ENCODE measurements at regions not wholly inside any gene's neighbourhood (a gene's known extent, or its start where the extent isn't known, plus 50 kb on each side); places are given as distances from the start of the nearest gene placed in this dataset.

DNA sequence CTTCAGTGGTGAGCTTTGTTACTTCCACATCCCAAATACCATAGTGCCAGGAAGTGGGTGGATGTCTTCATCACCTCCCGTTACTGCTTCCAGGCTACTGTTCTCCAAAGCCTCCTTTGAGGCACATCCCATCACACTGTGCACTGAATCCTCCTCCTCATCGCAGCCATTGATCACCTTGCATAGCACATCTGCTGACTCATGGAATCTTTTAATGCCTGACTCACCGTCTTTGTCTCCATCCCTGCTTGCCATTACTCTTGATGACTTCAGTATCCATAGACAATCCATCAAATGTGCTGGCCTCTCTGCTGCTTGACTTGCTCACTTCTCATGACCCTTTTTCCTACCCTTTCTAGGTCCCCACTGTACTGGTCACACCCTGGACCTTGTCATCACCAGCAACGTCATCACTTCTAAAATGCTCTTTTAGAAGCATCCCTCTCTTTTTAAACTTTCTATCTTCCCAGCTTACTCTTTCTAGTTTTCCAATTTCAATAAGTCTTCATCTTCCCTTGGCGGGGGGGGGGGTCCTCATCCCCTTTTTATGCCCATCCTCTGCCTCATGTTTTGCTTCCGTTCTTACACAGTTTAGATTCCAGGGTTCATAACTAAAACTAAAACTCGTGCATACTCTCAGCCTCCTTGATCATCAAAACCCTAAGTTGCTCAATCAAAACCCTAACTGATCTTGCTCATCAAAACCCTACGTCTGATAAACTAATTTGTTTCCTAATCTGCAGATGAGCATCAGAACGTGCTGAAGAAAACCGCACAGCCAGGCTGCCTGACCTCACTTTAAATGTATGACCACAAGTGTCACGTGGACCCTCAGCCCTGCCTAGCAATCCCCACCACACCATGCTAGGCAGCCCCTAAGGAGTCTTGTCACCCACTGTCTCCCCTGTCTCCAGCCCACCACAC is 289.7 kb upstream of the ZFHX3 start:
- FAIRE-seq (no peak), DNase-seq (ENCODE audit: low read depth) (no peak)
- H3K27me3 ChIP-seq (ENCODE audit: control insufficient read depth, insufficient read depth, low read length): no peaks in the 10 kb centered on the region
- TF ChIP-seq, protein P1, sequence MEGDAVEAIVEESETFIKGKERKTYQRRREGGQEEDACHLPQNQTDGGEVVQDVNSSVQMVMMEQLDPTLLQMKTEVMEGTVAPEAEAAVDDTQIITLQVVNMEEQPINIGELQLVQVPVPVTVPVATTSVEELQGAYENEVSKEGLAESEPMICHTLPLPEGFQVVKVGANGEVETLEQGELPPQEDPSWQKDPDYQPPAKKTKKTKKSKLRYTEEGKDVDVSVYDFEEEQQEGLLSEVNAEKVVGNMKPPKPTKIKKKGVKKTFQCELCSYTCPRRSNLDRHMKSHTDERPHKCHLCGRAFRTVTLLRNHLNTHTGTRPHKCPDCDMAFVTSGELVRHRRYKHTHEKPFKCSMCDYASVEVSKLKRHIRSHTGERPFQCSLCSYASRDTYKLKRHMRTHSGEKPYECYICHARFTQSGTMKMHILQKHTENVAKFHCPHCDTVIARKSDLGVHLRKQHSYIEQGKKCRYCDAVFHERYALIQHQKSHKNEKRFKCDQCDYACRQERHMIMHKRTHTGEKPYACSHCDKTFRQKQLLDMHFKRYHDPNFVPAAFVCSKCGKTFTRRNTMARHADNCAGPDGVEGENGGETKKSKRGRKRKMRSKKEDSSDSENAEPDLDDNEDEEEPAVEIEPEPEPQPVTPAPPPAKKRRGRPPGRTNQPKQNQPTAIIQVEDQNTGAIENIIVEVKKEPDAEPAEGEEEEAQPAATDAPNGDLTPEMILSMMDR (IDR thresholded peaks at IDR 0.05; ENCODE audit: insufficient read depth, low read length, severe bottlenecking): no peak
- no peaks in the 10 kb centered on the region for H3K36me3 ChIP-seq (ENCODE audit: control insufficient read depth, insufficient read depth, low read length)
- no peak overlapping the region for H3K4me3 ChIP-seq (ENCODE audit: low read depth, low read length)

DNA sequence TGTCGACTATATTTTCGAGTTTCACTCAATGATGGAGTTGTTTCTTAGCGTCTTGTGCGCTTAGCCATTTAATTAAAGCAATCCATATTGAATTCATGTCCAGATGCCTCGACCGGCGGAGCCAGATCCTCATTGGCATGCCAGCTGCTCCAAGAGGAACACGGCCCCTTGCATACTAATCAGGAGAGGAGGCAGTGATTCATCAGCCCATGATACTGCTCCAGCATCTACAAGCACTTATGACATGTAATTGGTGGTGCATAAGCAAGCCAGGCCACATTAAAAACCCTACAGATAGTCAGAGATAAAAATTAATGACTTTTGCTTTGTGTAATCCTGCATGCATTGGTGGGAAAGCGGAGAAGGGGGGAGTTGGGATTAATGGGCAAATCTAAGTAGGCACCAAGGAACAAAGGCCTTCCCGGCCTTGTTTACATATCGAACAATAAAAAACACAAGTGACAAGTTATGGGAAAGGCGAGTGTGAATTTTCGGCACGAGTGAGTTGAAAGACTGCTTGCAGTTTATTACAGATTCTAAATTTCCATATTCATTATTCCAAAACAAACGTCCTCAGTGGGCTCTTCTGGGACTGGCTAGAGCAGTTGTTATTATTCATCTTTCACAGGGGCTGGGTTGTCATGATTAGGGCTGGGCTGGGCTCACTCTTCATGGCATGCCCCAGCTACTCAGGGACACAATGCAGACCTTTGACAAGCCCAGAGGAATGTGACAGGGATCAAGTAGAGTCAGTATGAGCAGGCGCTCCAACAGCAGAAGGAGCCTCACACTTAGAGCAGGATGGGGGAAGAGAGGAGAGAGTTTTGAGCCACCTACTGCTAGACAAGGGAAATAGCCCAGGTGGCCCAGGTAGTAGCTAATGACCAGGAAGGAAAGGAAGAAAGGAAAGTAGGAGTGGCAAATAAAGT is 281.7 kb upstream of the ZFHX3 start:
- H3K36me3 ChIP-seq (ENCODE audit: control insufficient read depth, insufficient read depth, low read length): no peaks in the 10 kb centered on the region
- no peak overlapping the region for H3K4me3 ChIP-seq (ENCODE audit: low read depth, low read length)
- H3K27me3 ChIP-seq (ENCODE audit: control insufficient read depth, insufficient read depth, low read length): no peaks in the 10 kb centered on the region
- TF ChIP-seq, protein P1 (IDR thresholded peaks at IDR 0.05; ENCODE audit: insufficient read depth, low read length, severe bottlenecking): no peak
- DNase-seq (ENCODE audit: low read depth) (no peak), FAIRE-seq (peak; percentile 66)

DNA sequence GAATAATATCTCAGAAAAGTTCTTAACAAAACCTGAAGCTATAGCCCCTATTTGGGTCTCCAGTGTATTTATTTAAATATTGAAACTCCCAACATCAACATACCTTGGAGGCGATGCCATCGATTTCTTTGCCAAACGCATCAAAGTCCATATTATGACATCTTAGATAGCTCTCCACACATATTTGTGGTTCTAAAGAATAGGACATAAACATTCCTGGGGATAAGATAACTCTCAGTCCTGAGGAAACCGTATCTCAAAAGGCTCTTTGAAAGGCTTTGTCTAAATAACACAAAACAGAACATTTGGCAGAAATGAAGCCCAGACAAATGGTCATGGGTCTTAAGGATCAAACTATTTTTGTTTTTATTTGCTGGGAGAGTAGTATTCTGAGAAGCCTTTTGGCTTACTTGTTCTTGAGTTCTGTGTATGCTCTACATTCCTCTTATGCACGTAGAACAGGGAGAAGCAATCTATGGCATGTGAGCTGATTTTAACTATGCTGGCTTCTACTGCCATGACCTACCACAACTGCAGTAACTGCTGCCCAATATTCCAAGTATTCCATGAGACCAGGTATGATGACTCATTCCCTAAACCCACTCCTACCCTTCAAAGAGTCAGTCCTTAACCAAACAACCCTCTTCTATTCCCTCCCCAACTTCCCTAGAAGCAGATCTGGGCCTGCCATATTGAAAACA is 279.0 kb upstream of the ZFHX3 start:
- DNase-seq (ENCODE audit: low read depth): no peak
- Histone ChIP-seq H3K27me3 (ENCODE audit: control insufficient read depth, insufficient read depth, low read length) (no peaks in the 10 kb centered on the region), H3K4me3 (ENCODE audit: low read depth, low read length) (no peak overlapping the region), H3K36me3 (ENCODE audit: control insufficient read depth, insufficient read depth, low read length) (no peaks in the 10 kb centered on the region)
- no peak for FAIRE-seq
- TF ChIP-seq, protein P1 (IDR thresholded peaks at IDR 0.05; ENCODE audit: insufficient read depth, low read length, severe bottlenecking): no peak

DNA sequence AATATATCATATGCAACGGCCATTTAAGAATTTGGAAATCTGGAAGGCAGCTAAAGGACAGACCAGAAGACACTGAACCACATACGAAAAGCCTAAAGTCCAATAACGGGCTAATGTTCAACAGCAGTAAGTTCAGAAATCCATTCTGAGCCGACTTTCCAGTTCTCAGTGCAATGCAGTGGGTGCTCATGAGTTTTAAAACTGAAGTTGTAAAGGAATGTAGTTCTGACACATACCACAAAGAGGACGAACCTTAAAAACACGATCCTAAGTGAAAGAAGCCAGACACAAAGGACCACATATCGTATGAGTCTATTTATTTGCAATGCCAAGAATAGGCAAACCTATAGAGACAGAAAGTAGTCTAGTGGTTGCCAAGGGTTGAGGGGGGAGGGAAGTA is 278.3 kb upstream of the ZFHX3 start:
- H3K36me3 ChIP-seq (ENCODE audit: control insufficient read depth, insufficient read depth, low read length): no peaks in the 10 kb centered on the region
- H3K4me3 ChIP-seq (ENCODE audit: low read depth, low read length): no peak overlapping the region
- no peaks in the 10 kb centered on the region for H3K27me3 ChIP-seq (ENCODE audit: control insufficient read depth, insufficient read depth, low read length)
- DNase-seq (ENCODE audit: low read depth): no peak
- no peak for FAIRE-seq
- TF ChIP-seq, protein P1 (IDR thresholded peaks at IDR 0.05; ENCODE audit: insufficient read depth, low read length, severe bottlenecking): no peak

DNA sequence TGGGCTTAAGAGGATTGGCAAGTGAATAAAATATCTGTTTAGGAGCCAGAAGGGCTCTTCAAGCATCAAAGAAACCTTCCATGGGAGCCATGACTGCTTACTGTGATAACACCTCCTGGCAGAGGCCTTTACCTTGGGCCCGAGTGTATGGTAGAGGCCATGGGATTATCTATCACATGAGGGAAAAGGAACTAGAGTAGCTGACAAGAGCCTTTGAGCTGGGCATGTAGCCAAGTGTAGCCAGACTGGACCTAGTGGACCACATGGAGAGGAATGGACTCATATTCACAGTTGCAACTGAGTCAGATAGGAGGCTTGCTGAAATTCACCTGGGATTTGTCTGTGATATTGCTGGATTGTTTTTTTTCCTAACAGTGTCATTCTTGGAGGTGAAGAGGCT is 276.0 kb upstream of the ZFHX3 start:
- DNase-seq (ENCODE audit: low read depth) (no peak), FAIRE-seq (peak; percentile 88)
- Histone ChIP-seq H3K27me3 (ENCODE audit: control insufficient read depth, insufficient read depth, low read length) (no peaks in the 10 kb centered on the region), H3K36me3 (ENCODE audit: control insufficient read depth, insufficient read depth, low read length) (no peaks in the 10 kb centered on the region), H3K4me3 (ENCODE audit: low read depth, low read length) (no peak overlapping the region)
- TF ChIP-seq, protein P1 (IDR thresholded peaks at IDR 0.05; ENCODE audit: insufficient read depth, low read length, severe bottlenecking): no peak
